Natural killer cell (primary cell): ENCODE measurements at regions not wholly inside any gene's neighbourhood (a gene's known extent, or its start where the extent isn't known, plus 50 kb on each side); places are given as distances from the start of the nearest gene placed in this dataset.

ENCODE experiments used
- ATAC-seq, 3 donors: fragments of 150-1000 bp in 2 of 3; fragments of 200-7000 bp in 1 of 3; cut with Tn5 transposase; 1 replicate in 1 of 3; 2 replicates in 2 of 3; pipeline ENCODE4 v1.10.0; 2021; ENCODE audit warnings: mild to moderate bottlenecking in 2 of 3, moderate library complexity in 2 of 3
- DNase-seq, 2 donors: peaks; one replicate each; pipeline versions ENCODE4 v3.0.0 to v3.0.0-alpha.2; 2013 to 2021; ENCODE audit warnings: mixed read lengths in 1 of 2
- H3K27ac ChIP-seq: one replicate; pipeline ENCODE4 v1.5.1; 2013; ENCODE audit warnings: mild to moderate bottlenecking, low read length
- H3K27me3 ChIP-seq: one replicate; pipeline ENCODE4 v1.6.1; 2013; ENCODE audit warnings: low read length; ENCODE audit not compliant: control insufficient read depth, insufficient read depth
- H3K36me3 ChIP-seq: one replicate; pipeline ENCODE4 v1.6.1; 2013; ENCODE audit warnings: low read length; ENCODE audit not compliant: control insufficient read depth, insufficient read depth
- H3K4me1 ChIP-seq: one replicate; pipeline ENCODE4 v1.6.1; 2013; ENCODE audit warnings: low read length; ENCODE audit not compliant: control insufficient read depth, insufficient read depth
- H3K4me3 ChIP-seq: one replicate; pipeline ENCODE4 v1.5.1; 2013; ENCODE audit warnings: low read length
- H3K9me3 ChIP-seq: one replicate; pipeline ENCODE4 v1.6.1; 2013; ENCODE audit warnings: low read length; ENCODE audit not compliant: control insufficient read depth, insufficient read depth
- H3K27ac Mint-ChIP-seq, 2 donors: one replicate each; pipeline ENCODE4 v1.8.0; 2022; ENCODE audit warnings: mild to moderate bottlenecking in 2 of 2, mixed read lengths in 2 of 2, moderate library complexity in 1 of 2
- H3K27me3 Mint-ChIP-seq, 2 donors: one replicate each; pipeline ENCODE4 v1.8.0; 2022; ENCODE audit warnings: low read depth in 2 of 2, mixed read lengths in 2 of 2
- H3K36me3 Mint-ChIP-seq: one replicate; pipeline ENCODE4 v1.8.0; 2022; ENCODE audit warnings: mixed read lengths
- H3K4me1 Mint-ChIP-seq, 2 donors: one replicate each; pipeline ENCODE4 v1.8.0; 2022; ENCODE audit warnings: mixed read lengths in 2 of 2
- H3K4me3 Mint-ChIP-seq: one replicate; pipeline ENCODE4 v1.8.0; 2022; ENCODE audit warnings: mild to moderate bottlenecking, moderate library complexity, mixed read lengths
- H3K9me3 Mint-ChIP-seq, 2 donors: one replicate each; pipeline ENCODE4 v1.8.0; 2022; ENCODE audit warnings: mixed read lengths in 2 of 2
- CTCF ChIP-seq: fragments of 200-600 bp; IDR thresholded peaks from one replicate; pipeline ENCODE4 v1.8.0; 2022; ENCODE audit warnings: antibody characterized with exemption
- WGBS: methylation state at CpG from one replicate; pipeline ENCODE4 v1.1.7; 2013; ENCODE audit warnings: missing lambda C conversion rate; ENCODE audit not compliant: insufficient coverage; 5-methylcytosine and 5-hydroxymethylcytosine counted together
- intact Hi-C: fragments of 100-400 bp; cut with micrococcal nuclease; formaldehyde crosslinking; loops from one replicate; pipeline ENCODE4 v1.14.2; 2022

GRCh38 chr13:77391475-77391874 is 64.6 kb upstream of the MYCBP2 start:
- H3K4me3 Mint-ChIP-seq, result no peak overlapping the region
- Histone ChIP-seq H3K4me3 (no peak overlapping the region), H3K4me1 (no peaks in the 10 kb centered on the region), H3K36me3 (no peaks in the 10 kb centered on the region), H3K27ac (no peak overlapping the region), H3K27me3 (no peaks in the 10 kb centered on the region), H3K9me3 (no peaks in the 10 kb centered on the region)
- peaks cover 9 to 10% of the 10 kb centered on the region in 2 donors for H3K4me1 Mint-ChIP-seq
- H3K27ac Mint-ChIP-seq, result no peak overlapping the region
- H3K36me3 Mint-ChIP-seq, result no peaks in the 10 kb centered on the region
- H3K27me3 Mint-ChIP-seq, result peaks cover 4 to 18% of the 10 kb centered on the region in 2 donors
- H3K9me3 Mint-ChIP-seq, result no peaks in the 10 kb centered on the region
- DNase-seq, result no peak
- intact Hi-C loops, result no loop called here
- no peak for ATAC-seq
- TF ChIP-seq CTCF, result no peak

GRCh38 chr13:77390391-77390790 is 63.5 kb upstream of the MYCBP2 start:
- Mint-ChIP-seq H3K4me1 (peaks cover 9 to 10% of the 10 kb centered on the region in 2 donors), H3K36me3 (no peaks in the 10 kb centered on the region), H3K9me3 (no peaks in the 10 kb centered on the region), H3K4me3 (no peak overlapping the region), H3K27me3 (peaks cover 4 to 15% of the 10 kb centered on the region in 2 donors), H3K27ac (no peak overlapping the region)
- Histone ChIP-seq H3K4me1 (no peaks in the 10 kb centered on the region), H3K9me3 (no peaks in the 10 kb centered on the region), H3K27ac (no peak overlapping the region), H3K27me3 (no peaks in the 10 kb centered on the region), H3K4me3 (no peak overlapping the region), H3K36me3 (no peaks in the 10 kb centered on the region)
- ATAC-seq (no peak), DNase-seq (no peak)
- intact Hi-C loops, result no loop called here
- WGBS, result 91% methylated on average over 3 of the region's 3 CpGs
- no peak for TF ChIP-seq CTCF

GRCh38 chr13:77389625-77390000 is 62.7 kb upstream of the MYCBP2 start:
- H3K36me3 Mint-ChIP-seq, result no peaks in the 10 kb centered on the region
- no peak for TF ChIP-seq CTCF
- Histone ChIP-seq H3K27me3 (no peaks in the 10 kb centered on the region), H3K9me3 (no peaks in the 10 kb centered on the region), H3K36me3 (no peaks in the 10 kb centered on the region), H3K27ac (no peak overlapping the region), H3K4me1 (no peaks in the 10 kb centered on the region), H3K4me3 (no peak overlapping the region)
- peaks cover 9 to 10% of the 10 kb centered on the region in 2 donors for H3K4me1 Mint-ChIP-seq
- intact Hi-C loops, result no loop called here
- ATAC-seq, result no peak
- peaks cover 4 to 15% of the 10 kb centered on the region in 2 donors for H3K27me3 Mint-ChIP-seq
- DNase-seq, result no peak
- no peak overlapping the region for H3K27ac Mint-ChIP-seq
- no peaks in the 10 kb centered on the region for H3K9me3 Mint-ChIP-seq
- no peak overlapping the region for H3K4me3 Mint-ChIP-seq

- TF ChIP-seq CTCF, result no peak
- ATAC-seq (no peak), DNase-seq (no peak)
- Mint-ChIP-seq H3K36me3 (no peaks in the 10 kb centered on the region), H3K27me3 (peaks cover 4 to 15% of the 10 kb centered on the region in 2 donors), H3K4me1 (peaks cover 9 to 10% of the 10 kb centered on the region in 2 donors), H3K9me3 (no peaks in the 10 kb centered on the region), H3K27ac (no peak overlapping the region), H3K4me3 (no peak overlapping the region)
- Histone ChIP-seq H3K9me3 (no peaks in the 10 kb centered on the region), H3K36me3 (no peaks in the 10 kb centered on the region), H3K27me3 (no peaks in the 10 kb centered on the region), H3K4me3 (no peak overlapping the region), H3K27ac (no peak overlapping the region), H3K4me1 (no peaks in the 10 kb centered on the region)
- WGBS, result 54% methylated on average over 2 of the region's 4 CpGs
- intact Hi-C loops, result no loop called here
Measured at GRCh38 chr13:77388944-77389624, 62.2 kb upstream of the MYCBP2 start.
